WERI-Rb-1 (cell line): ENCODE measurements at regions not wholly inside any gene's neighbourhood (a gene's known extent, or its start where the extent isn't known, plus 50 kb on each side); places are given as distances from the start of the nearest gene placed in this dataset.

Experiments used
- DNase-seq: peaks from one replicate; pipeline ENCODE4 v3.0.0-alpha.2; 2020
- H3K27ac ChIP-seq: fragments of 250-450 bp; sonication (Bioruptor Pico); 2 replicates; pipeline ENCODE4 v1.5.1; 2020; ENCODE audit warnings: mild to moderate bottlenecking, moderate library complexity
- H3K27me3 ChIP-seq: fragments of 250-450 bp; sonication (Bioruptor Pico); 2 replicates; pipeline ENCODE4 v1.5.1; 2021; ENCODE audit warnings: mild to moderate bottlenecking, low read depth, moderate library complexity; ENCODE audit not compliant: insufficient read depth, severe bottlenecking
- H3K36me3 ChIP-seq: fragments of 250-450 bp; sonication (Bioruptor Pico); 2 replicates; pipeline ENCODE4 v1.5.1; 2020; ENCODE audit warnings: mild to moderate bottlenecking, moderate library complexity
- H3K4me3 ChIP-seq: 2 replicates; pipeline ENCODE4 v1.5.1; 2011; ENCODE audit warnings: low read depth, mild to moderate bottlenecking, control low read depth, low read length
- H3K9me3 ChIP-seq: fragments of 250-450 bp; sonication (Bioruptor Pico); 2 replicates; pipeline ENCODE4 v1.5.1; 2021; ENCODE audit warnings: mild to moderate bottlenecking, moderate library complexity; ENCODE audit not compliant: severe bottlenecking
- CTCF ChIP-seq: IDR thresholded peaks from 2 replicates; pipeline ENCODE4 v1.5.1; 2011; ENCODE audit warnings: low read depth, mild to moderate bottlenecking, control low read depth, inconsistent platforms, low read length

DNA sequence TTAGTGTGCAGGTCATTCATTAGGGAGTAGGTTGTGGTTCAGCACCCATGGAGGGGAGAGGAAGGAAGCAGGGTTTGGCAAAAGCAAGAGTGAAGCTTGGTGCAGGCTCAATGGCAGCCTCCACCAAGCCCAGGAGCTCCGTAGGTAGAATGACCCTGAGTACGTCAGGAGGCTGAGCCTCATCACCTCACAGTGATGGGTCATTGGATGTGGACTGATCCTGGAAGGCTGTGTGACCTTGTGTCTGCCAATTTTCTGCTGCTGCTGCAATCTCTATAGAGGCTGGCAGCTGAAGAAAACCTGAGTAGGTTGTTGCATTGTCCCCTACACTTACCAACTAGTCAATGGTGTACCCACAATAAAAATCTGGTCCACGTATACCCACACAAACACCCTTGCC, 173.1 kb downstream of the ASCL1 start:
- Histone ChIP-seq H3K27me3 (no peaks in the 10 kb centered on the region), H3K36me3 (no peaks in the 10 kb centered on the region), H3K27ac (no peak overlapping the region), H3K4me3 (no peak overlapping the region), H3K9me3 (peaks cover 6% of the 10 kb centered on the region)
- no peak for TF ChIP-seq CTCF
- no peak for DNase-seq

GRCh38 chr12:103138538-103138937, 181.1 kb downstream of the ASCL1 start:
- Histone ChIP-seq H3K27me3 (no peaks in the 10 kb centered on the region), H3K27ac (no peak overlapping the region), H3K9me3 (peaks cover 6% of the 10 kb centered on the region), H3K36me3 (no peaks in the 10 kb centered on the region), H3K4me3 (no peak overlapping the region)
- no peak for DNase-seq
- no peak for TF ChIP-seq CTCF

GRCh38 chr12:103139876-103140275, 182.4 kb downstream of the ASCL1 start:
- Histone ChIP-seq H3K27ac (no peak overlapping the region), H3K4me3 (no peak overlapping the region), H3K9me3 (peaks cover 3% of the 10 kb centered on the region), H3K27me3 (no peaks in the 10 kb centered on the region), H3K36me3 (no peaks in the 10 kb centered on the region)
- TF ChIP-seq CTCF: no peak
- DNase-seq: no peak

DNA sequence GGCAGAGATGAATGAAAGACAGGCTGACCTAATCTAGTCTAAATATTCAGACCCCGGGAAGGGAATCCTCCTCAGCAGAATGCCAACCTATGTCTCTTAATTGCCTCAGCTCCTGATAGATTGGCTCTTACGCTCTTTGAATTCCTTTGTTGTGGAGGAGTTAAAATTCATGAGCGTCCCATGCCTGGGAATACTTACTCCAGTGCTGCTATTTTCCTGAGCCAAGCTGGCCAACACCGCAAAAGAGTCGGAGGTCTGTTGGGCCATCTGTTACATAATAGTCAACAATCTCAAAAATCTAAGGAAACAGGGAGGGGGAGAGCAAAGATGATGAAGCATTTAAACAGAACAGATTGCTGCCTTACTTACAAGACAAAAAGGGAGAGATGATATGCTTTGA, 182.8 kb downstream of the ASCL1 start:
- Histone ChIP-seq H3K27me3 (no peaks in the 10 kb centered on the region), H3K27ac (no peak overlapping the region), H3K9me3 (no peaks in the 10 kb centered on the region), H3K4me3 (no peak overlapping the region), H3K36me3 (no peaks in the 10 kb centered on the region)
- TF ChIP-seq CTCF: no peak
- DNase-seq: no peak

DNA sequence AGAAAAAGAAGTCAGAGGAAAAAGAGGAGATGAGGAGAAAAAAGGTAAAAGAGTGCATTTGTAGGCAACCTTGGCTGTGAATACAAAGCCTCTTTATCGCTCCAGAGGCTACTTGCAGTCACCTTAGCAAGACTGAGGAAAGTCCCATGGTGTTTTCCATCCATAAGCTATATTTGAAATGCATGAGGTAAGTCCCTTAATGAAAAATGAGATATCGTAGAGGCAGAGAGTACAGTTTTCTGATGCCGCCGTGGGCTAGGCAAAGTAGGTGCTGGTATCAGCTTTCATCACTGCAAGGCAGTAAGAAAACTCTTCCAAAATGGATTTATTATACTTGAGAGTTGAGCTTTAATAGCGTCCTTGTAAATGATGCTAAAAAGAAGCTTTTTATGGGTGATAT, 186.8 kb downstream of the ASCL1 start:
- no peaks in the 10 kb centered on the region for H3K36me3 ChIP-seq
- no peaks in the 10 kb centered on the region for H3K9me3 ChIP-seq
- no peaks in the 10 kb centered on the region for H3K27me3 ChIP-seq
- TF ChIP-seq CTCF: no peak
- DNase-seq: no peak
- H3K27ac ChIP-seq: no peak overlapping the region
- H3K4me3 ChIP-seq: no peak overlapping the region

- no peak overlapping the region for H3K27ac ChIP-seq
- no peak for DNase-seq
- no peaks in the 10 kb centered on the region for H3K9me3 ChIP-seq
- TF ChIP-seq CTCF: no peak
- H3K27me3 ChIP-seq: no peaks in the 10 kb centered on the region
- no peaks in the 10 kb centered on the region for H3K36me3 ChIP-seq
- no peak overlapping the region for H3K4me3 ChIP-seq
Observed at GRCh38 chr12:103160622-103161021, 203.1 kb downstream of the ASCL1 start.
